IMR-90 (cell line): ENCODE measurements at regions not wholly inside any gene's neighbourhood (a gene's known extent, or its start where the extent isn't known, plus 50 kb on each side); places are given as distances from the start of the nearest gene placed in this dataset.

ENCODE experiments used
- ATAC-seq: fragments of 200-7000 bp; cut with Tn5 transposase; 2 replicates; pipeline ENCODE4 v1.9.1; 2020; ENCODE audit warnings: low read depth, mild to moderate bottlenecking, moderate library complexity
- BruUV-seq: library from RNA; stranded (reverse); fragments of 400-500 nt; replicated peaks from 2 replicates; lab custom pipeline; 2021; lab: Mats Ljungman, UMichigan
- CTCF ChIA-PET: fragments of 300-600 bp; formaldehyde crosslinking; extraction: SDS; loops from one replicate; lab custom pipeline; 2021; ENCODE audit warnings: antibody characterized with exemption; lab: Yijun Ruan, JAX
- POLR2A ChIA-PET: fragments of 300-600 bp; sonication (Branson Sonifier 250); formaldehyde crosslinking; loops from one replicate; lab custom pipeline; 2022; ENCODE audit warnings: antibody characterized with exemption; ENCODE audit not compliant: unreplicated experiment; lab: Charles Lee
- DNase-seq: peaks from one replicate; pipeline ENCODE4 v3.0.0; 2013
- H2AFZ ChIP-seq: replicated peaks from 2 replicates; pipeline ENCODE3; 2013; ENCODE audit warnings: low read length, mild to moderate bottlenecking; ENCODE audit not compliant: poor library complexity
- H2AK5ac ChIP-seq: 2 replicates; pipeline ENCODE4 v1.6.1; 2013; ENCODE audit warnings: low read depth, low read length, inconsistent platforms
- H2AK9ac ChIP-seq: replicated peaks from 2 replicates; pipeline ENCODE3; 2013; ENCODE audit warnings: mild to moderate bottlenecking, low read depth, low read length, moderate library complexity; ENCODE audit not compliant: poor library complexity
- H2BK120ac ChIP-seq: 2 replicates; pipeline ENCODE4 v1.6.1; 2013; ENCODE audit warnings: low read depth, low read length, inconsistent platforms
- H2BK15ac ChIP-seq: 3 replicates; pipeline ENCODE4 v1.6.1; 2013; ENCODE audit warnings: low read depth, low read length, inconsistent platforms
- H2BK20ac ChIP-seq: 2 replicates; pipeline ENCODE4 v1.6.1; 2013; ENCODE audit warnings: low read depth, mild to moderate bottlenecking, inconsistent platforms, low read length, moderate library complexity
- H2BK5ac ChIP-seq: 2 replicates; pipeline ENCODE4 v1.6.1; 2013; ENCODE audit warnings: mild to moderate bottlenecking, low read depth, low read length, inconsistent platforms; ENCODE audit not compliant: poor library complexity, severe bottlenecking
- H3K14ac ChIP-seq: replicated peaks from 2 replicates; pipeline ENCODE4 v1.6.1; 2013; ENCODE audit warnings: low read depth, low read length, inconsistent platforms
- H3K18ac ChIP-seq: 2 replicates; pipeline ENCODE4 v1.6.1; 2013; ENCODE audit warnings: low read depth, low read length, control low read depth
- H3K23ac ChIP-seq: 2 replicates; pipeline ENCODE4 v1.6.1; 2013; ENCODE audit warnings: low read depth, low read length, inconsistent platforms
- H3K27ac ChIP-seq: 2 replicates; pipeline ENCODE4 v1.5.1; 2013; ENCODE audit warnings: mild to moderate bottlenecking, control low read depth, low read length; ENCODE audit not compliant: insufficient read depth
- H3K27me3 ChIP-seq: 2 replicates; pipeline ENCODE4 v1.6.1; 2013; ENCODE audit warnings: low read length; ENCODE audit not compliant: control insufficient read depth, insufficient read depth
- H3K36me3 ChIP-seq: 2 replicates; pipeline ENCODE4 v1.6.1; 2013; ENCODE audit warnings: low read length, mixed read lengths; ENCODE audit not compliant: control insufficient read depth, insufficient read depth
- H3K4ac ChIP-seq: 2 replicates; pipeline ENCODE4 v1.6.1; 2013; ENCODE audit warnings: low read depth, low read length, inconsistent platforms
- H3K4me1 ChIP-seq: 2 replicates; pipeline ENCODE4 v1.6.1; 2013; ENCODE audit warnings: low read length, mixed read lengths; ENCODE audit not compliant: control insufficient read depth, insufficient read depth
- H3K4me2 ChIP-seq: 2 replicates; pipeline ENCODE4 v1.6.1; 2013; ENCODE audit warnings: low read depth, mild to moderate bottlenecking, control low read depth, low read length, moderate library complexity
- H3K4me3 ChIP-seq: 2 replicates; pipeline ENCODE4 v1.5.1; 2013; ENCODE audit warnings: low read depth, mild to moderate bottlenecking, control low read depth, low read length, moderate library complexity; ENCODE audit not compliant: insufficient read depth
- H3K56ac ChIP-seq: 2 replicates; pipeline ENCODE4 v1.6.1; 2013; ENCODE audit warnings: low read length, inconsistent platforms; ENCODE audit not compliant: insufficient read depth; ENCODE audit errors: extremely low read depth
- H3K79me1 ChIP-seq, 2 experiments: 2 replicates each; pipeline ENCODE4 v1.6.1; 2013; ENCODE audit warnings: low read length in 2 of 2, inconsistent platforms in 1 of 2, low read depth in 1 of 2
- H3K9ac ChIP-seq: 2 replicates; pipeline ENCODE4 v1.6.1; 2013; ENCODE audit warnings: low read depth, low read length, control low read depth
- H3K9me1 ChIP-seq: 2 replicates; pipeline ENCODE4 v1.6.1; 2013; ENCODE audit warnings: low read length, inconsistent platforms; ENCODE audit not compliant: insufficient read depth
- H3K9me3 ChIP-seq: 2 replicates; pipeline ENCODE4 v1.6.1; 2013; ENCODE audit warnings: low read length; ENCODE audit not compliant: control insufficient read depth, insufficient read depth
- H4K20me1 ChIP-seq: 2 replicates; pipeline ENCODE4 v1.6.1; 2013; ENCODE audit warnings: low read length, inconsistent platforms; ENCODE audit not compliant: insufficient read depth
- H4K5ac ChIP-seq: 2 replicates; pipeline ENCODE4 v1.6.1; 2013; ENCODE audit warnings: mild to moderate bottlenecking, low read depth, low read length, control low read depth
- H4K8ac ChIP-seq, 2 experiments: 2 replicates each; pipeline ENCODE4 v1.6.1; 2013; ENCODE audit warnings: low read depth in 2 of 2, low read length in 2 of 2, control low read depth in 1 of 2, inconsistent platforms in 1 of 2
- H4K91ac ChIP-seq: 2 replicates; pipeline ENCODE4 v1.6.1; 2013; ENCODE audit warnings: low read depth, low read length, inconsistent platforms; ENCODE audit not compliant: insufficient read depth
- BHLHE40 ChIP-seq: fragments of 150-350 bp; IDR thresholded peaks from 2 replicates; pipeline ENCODE4 v1.6.1; 2016; ENCODE audit warnings: mild to moderate bottlenecking, low read depth, low read length
- MAFK ChIP-seq: IDR thresholded peaks from 2 replicates; pipeline ENCODE4 v1.6.1; 2012; ENCODE audit warnings: low read depth, low read length, improper control_type of control experiment
- MAZ ChIP-seq: IDR thresholded peaks from 2 replicates; pipeline ENCODE4 v1.6.1; 2012; ENCODE audit warnings: low read depth, mild to moderate bottlenecking, low read length, improper control_type of control experiment, moderate library complexity, borderline replicate concordance
- NFE2L2 ChIP-seq: fragments of 150-350 bp; IDR thresholded peaks from 2 replicates; pipeline ENCODE4 v1.6.1; 2016; ENCODE audit warnings: low read depth, mild to moderate bottlenecking, low read length
- POLR2A ChIP-seq: IDR thresholded peaks from 2 replicates; pipeline ENCODE4 v1.6.1; 2012; ENCODE audit warnings: mild to moderate bottlenecking, low read depth, low read length
- RAD21 ChIP-seq: IDR thresholded peaks from 2 replicates; pipeline ENCODE4 v1.6.1; 2012; ENCODE audit warnings: low read length, improper control_type of control experiment
- SMC3 ChIP-seq: fragments of 150-350 bp; IDR thresholded peaks from 2 replicates; pipeline ENCODE4 v1.6.1; 2016; ENCODE audit warnings: low read depth, mild to moderate bottlenecking, antibody characterized with exemption, low read length, moderate library complexity
- WGBS, 2 experiments: methylation state at CpG; one replicate each; pipeline versions ENCODE4 v1.1.5 to v1.1.7; 2013; ENCODE audit warnings: missing lambda C conversion rate in 2 of 2; ENCODE audit not compliant: insufficient read length in 1 of 2; ENCODE audit errors: extremely low coverage in 2 of 2; 5-methylcytosine and 5-hydroxymethylcytosine counted together
- dilution Hi-C: fragments of 300-500 bp; cut with HindIII; formaldehyde crosslinking; loops from one replicate; pipeline ENCODE4 v1.14.3; 2018; ENCODE audit warnings: low sequenced_read_pairs; ENCODE audit not compliant: unreplicated experiment
- in situ Hi-C: fragments of 300-500 bp; cut with MboI; formaldehyde crosslinking; loops from 3 replicates; pipeline ENCODE4 v1.14.3; 2019; ENCODE audit warnings: low sequenced_read_pairs, inconsistent platforms, mixed read lengths
- intact Hi-C: fragments of 100-400 bp; cut with micrococcal nuclease; formaldehyde crosslinking; loops from 2 replicates; pipeline ENCODE4 v1.10.0; 2022
- TF ChIP-seq, protein P1 (sequence below): conservative IDR thresholded peaks from 2 replicates; pipeline ENCODE4 v1.5.1; 2012; ENCODE audit warnings: mild to moderate bottlenecking, low read depth, low read length, improper control_type of control experiment

DNA sequence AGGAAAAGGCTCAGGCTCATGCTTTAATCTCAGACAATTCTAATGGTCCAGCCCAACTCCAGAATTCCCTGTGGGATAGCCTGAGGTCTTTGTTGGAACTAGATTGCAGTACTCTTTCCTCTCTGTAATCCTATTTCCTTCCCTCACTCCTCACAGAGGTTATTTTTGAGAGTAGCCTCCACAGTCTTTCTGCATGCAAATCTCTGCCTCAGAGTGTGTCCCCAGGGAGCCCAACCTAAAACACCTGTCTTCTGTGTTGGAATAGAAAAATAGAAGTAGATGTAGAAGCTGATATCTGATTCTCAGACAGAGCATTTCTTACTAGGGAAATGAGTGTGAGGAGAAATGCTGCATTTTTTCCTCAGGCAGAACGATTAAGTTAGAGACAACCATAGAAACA lies 915.5 kb upstream of the EPHA5 start:
- ATAC-seq, result no peak
- ChIA-PET CTCF (no interaction called here), POLR2A (no interaction called here)
- H3K4me2 ChIP-seq, result no peak overlapping the region
- H2BK20ac ChIP-seq, result no peak overlapping the region
- H3K9me1 ChIP-seq, result no peaks in the 10 kb centered on the region
- intact Hi-C loops (no loop called here), in situ Hi-C loops (no loop called here), dilution Hi-C loops (no loop called here)
- no peak overlapping the region for H3K18ac ChIP-seq
- no peak overlapping the region for H3K14ac ChIP-seq
- no peak overlapping the region for H4K91ac ChIP-seq
- H2BK120ac ChIP-seq, result no peak overlapping the region
- H2AK9ac ChIP-seq, result no peak overlapping the region
- no peak overlapping the region for H3K56ac ChIP-seq
- no peak for DNase-seq
- H4K8ac ChIP-seq, result no peak overlapping the region
- TF ChIP-seq POLR2A (no peak), BHLHE40 (no peak), MAZ (no peak), MAFK (no peak), SMC3 (no peak), NFE2L2 (no peak), RAD21 (no peak)
- TF ChIP-seq, protein P1, sequence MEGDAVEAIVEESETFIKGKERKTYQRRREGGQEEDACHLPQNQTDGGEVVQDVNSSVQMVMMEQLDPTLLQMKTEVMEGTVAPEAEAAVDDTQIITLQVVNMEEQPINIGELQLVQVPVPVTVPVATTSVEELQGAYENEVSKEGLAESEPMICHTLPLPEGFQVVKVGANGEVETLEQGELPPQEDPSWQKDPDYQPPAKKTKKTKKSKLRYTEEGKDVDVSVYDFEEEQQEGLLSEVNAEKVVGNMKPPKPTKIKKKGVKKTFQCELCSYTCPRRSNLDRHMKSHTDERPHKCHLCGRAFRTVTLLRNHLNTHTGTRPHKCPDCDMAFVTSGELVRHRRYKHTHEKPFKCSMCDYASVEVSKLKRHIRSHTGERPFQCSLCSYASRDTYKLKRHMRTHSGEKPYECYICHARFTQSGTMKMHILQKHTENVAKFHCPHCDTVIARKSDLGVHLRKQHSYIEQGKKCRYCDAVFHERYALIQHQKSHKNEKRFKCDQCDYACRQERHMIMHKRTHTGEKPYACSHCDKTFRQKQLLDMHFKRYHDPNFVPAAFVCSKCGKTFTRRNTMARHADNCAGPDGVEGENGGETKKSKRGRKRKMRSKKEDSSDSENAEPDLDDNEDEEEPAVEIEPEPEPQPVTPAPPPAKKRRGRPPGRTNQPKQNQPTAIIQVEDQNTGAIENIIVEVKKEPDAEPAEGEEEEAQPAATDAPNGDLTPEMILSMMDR, result no peak
- no peaks in the 10 kb centered on the region for H3K27me3 ChIP-seq
- H2BK5ac ChIP-seq, result no peak overlapping the region
- no peak overlapping the region for H3K4me3 ChIP-seq
- H3K4me1 ChIP-seq, result no peaks in the 10 kb centered on the region
- no peak overlapping the region for H2AFZ ChIP-seq
- H3K79me1 ChIP-seq, result no peaks in the 10 kb centered on the region
- no peak overlapping the region for H3K4ac ChIP-seq
- no peak overlapping the region for H4K5ac ChIP-seq
- no peak overlapping the region for H3K27ac ChIP-seq
- no peak overlapping the region for H3K23ac ChIP-seq
- no peaks in the 10 kb centered on the region for H4K20me1 ChIP-seq
- no peak overlapping the region for H2BK15ac ChIP-seq
- H3K9me3 ChIP-seq, result no peaks in the 10 kb centered on the region
- H3K36me3 ChIP-seq, result no peaks in the 10 kb centered on the region
- no TSS peak for BruUV-seq
- WGBS, 2 experiments, result no CpG with 5 or more reads among the region's 1 CpG
- no peak overlapping the region for H3K9ac ChIP-seq
- no peak overlapping the region for H2AK5ac ChIP-seq
